ENCODE measurements at regions not wholly inside any gene's neighbourhood (a gene's known extent, or its start where the extent isn't known, plus 50 kb on each side); places are given as distances from the start of the nearest gene placed in this dataset.

- H3K9me3 ChIP-seq: peaks cover 0 to 15% (median 0%) of the 10 kb centered on the region in 11 donors
- TF ChIP-seq, protein P1, sequence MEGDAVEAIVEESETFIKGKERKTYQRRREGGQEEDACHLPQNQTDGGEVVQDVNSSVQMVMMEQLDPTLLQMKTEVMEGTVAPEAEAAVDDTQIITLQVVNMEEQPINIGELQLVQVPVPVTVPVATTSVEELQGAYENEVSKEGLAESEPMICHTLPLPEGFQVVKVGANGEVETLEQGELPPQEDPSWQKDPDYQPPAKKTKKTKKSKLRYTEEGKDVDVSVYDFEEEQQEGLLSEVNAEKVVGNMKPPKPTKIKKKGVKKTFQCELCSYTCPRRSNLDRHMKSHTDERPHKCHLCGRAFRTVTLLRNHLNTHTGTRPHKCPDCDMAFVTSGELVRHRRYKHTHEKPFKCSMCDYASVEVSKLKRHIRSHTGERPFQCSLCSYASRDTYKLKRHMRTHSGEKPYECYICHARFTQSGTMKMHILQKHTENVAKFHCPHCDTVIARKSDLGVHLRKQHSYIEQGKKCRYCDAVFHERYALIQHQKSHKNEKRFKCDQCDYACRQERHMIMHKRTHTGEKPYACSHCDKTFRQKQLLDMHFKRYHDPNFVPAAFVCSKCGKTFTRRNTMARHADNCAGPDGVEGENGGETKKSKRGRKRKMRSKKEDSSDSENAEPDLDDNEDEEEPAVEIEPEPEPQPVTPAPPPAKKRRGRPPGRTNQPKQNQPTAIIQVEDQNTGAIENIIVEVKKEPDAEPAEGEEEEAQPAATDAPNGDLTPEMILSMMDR (IDR thresholded peaks at IDR 0.05): no peak
- 97 to 100% methylated on average over 2 of the region's 2 CpGs for WGBS, 2 donors
- ATAC-seq: no peak
- H3K27me3 ChIP-seq: no peaks in the 10 kb centered on the region
- no peak overlapping the region for H3K27ac ChIP-seq
- no peaks in the 10 kb centered on the region for H3K36me3 ChIP-seq
- no peak overlapping the region for H3K4me3 ChIP-seq
- no peak for DNase-seq
- H3K4me1 ChIP-seq: peaks cover 0 to 8% (median 0%) of the 10 kb centered on the region in 9 donors
- intact Hi-C loops (cut with DNase I): no loop called here
These were observed 178.5 kb downstream of the DLEU7 start for GRCh38 chr13:50664951-50665350.

DNA sequence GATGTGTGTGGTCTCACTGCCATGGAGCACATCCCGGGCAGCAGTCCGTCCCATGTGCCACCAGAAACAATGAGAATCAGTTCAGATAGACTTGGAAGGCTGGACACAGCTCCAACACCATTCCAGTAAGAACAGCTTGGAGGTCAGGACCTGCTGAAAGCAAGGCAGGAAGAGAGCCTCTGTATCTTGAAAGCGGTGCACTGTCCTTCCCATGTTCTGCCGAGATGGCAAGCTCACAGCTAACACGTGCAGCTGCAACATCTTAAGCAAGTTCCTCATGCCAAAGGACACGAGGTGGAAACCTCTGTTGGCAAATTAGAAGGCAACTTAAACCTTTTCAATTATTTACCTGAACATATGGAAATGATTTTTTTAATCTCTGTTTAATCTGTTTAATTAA lies 175.4 kb downstream of the DLEU7 start:
- Histone ChIP-seq H3K27me3 (no peaks in the 10 kb centered on the region), H3K27ac (no peak overlapping the region), H3K9me3 (peaks cover 0 to 15% (median 0%) of the 10 kb centered on the region in 11 donors), H3K36me3 (no peaks in the 10 kb centered on the region), H3K4me1 (peaks cover 0 to 24% (median 15%) of the 10 kb centered on the region in 9 donors), H3K4me3 (no peak overlapping the region)
- no peak for DNase-seq
- WGBS, 2 donors: 67 to 81% methylated on average over 6 of the region's 6 CpGs
- intact Hi-C loops (cut with DNase I): no loop called here
- ATAC-seq: no peak
- TF ChIP-seq, protein P1 (IDR thresholded peaks at IDR 0.05): no peak

GRCh38 chr13:50668691-50669271 lies 174.7 kb downstream of the DLEU7 start:
- TF ChIP-seq, protein P1 (IDR thresholded peaks at IDR 0.05): no peak
- ATAC-seq (no peak), DNase-seq (no peak)
- Histone ChIP-seq H3K36me3 (no peaks in the 10 kb centered on the region), H3K27ac (no peak overlapping the region), H3K4me1 (peaks cover 0 to 24% (median 15%) of the 10 kb centered on the region in 9 donors), H3K4me3 (no peak overlapping the region), H3K27me3 (no peaks in the 10 kb centered on the region), H3K9me3 (peaks cover 0 to 15% (median 0%) of the 10 kb centered on the region in 11 donors)
- intact Hi-C loops (cut with DNase I): no loop called here
- 80 to 82% methylated on average over 3 of the region's 3 CpGs for WGBS, 2 donors

GRCh38 chr13:50670272-50670671 lies 173.2 kb downstream of the DLEU7 start:
- DNase-seq (no peak), ATAC-seq (no peak)
- Histone ChIP-seq H3K4me1 (peaks cover 0 to 27% (median 15%) of the 10 kb centered on the region in 9 donors), H3K27ac (peak overlapping the region in 3 of 10 donors; percentile 55 to 67 (median 59)), H3K4me3 (no peak overlapping the region), H3K27me3 (no peaks in the 10 kb centered on the region), H3K36me3 (no peaks in the 10 kb centered on the region), H3K9me3 (peaks cover 0 to 14% (median 0%) of the 10 kb centered on the region in 11 donors)
- intact Hi-C loops (cut with DNase I): no loop called here
- 94 to 96% methylated on average over 8 of the region's 8 CpGs for WGBS, 2 donors
- TF ChIP-seq, protein P1 (IDR thresholded peaks at IDR 0.05): no peak
